ENCODE measurements at regions not wholly inside any gene's neighbourhood (a gene's known extent, or its start where the extent isn't known, plus 50 kb on each side); places are given as distances from the start of the nearest gene placed in this dataset.
A peak's percentile ranks its signal among the peaks of the same experiment; 100 is the strongest.
"Not testable (repeated sequence)": the region's sequence is repeated elsewhere in the genome, so short reads cannot be mapped to it uniquely, and the experiment has no call there.

DNA sequence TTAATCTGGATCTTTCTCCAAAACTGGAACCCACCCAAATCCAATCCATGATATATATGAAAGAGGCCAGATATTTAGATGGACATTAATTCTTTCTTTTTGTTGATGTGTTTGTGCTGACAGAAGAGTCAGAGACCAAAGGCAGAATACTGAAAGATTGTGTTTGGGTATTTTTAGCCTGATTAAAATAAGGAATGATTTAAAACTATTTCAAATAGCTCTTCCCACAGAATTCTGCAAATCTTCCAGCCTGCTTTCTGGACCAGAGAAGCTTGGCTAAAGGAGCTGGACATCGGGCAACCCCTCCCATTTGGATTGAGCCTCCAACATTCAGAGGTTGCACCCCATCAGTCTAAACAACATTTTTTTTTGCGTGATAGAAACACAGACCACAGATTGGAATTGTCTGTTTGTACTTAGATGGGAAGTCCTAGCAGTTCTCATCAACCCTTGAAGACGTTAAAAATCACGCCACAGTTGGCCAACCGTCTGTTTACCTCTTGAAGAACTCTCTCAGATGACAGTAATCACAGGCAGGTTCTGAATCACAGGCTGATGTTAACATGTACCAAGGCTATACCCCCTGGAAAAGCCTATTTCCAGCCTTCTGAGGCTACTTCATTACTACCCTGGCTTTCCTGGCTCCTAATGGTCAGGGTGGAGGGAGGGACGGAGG lies 155.2 kb upstream of the NRP1 start:
- peak; percentile 96 for FAIRE-seq

DNA sequence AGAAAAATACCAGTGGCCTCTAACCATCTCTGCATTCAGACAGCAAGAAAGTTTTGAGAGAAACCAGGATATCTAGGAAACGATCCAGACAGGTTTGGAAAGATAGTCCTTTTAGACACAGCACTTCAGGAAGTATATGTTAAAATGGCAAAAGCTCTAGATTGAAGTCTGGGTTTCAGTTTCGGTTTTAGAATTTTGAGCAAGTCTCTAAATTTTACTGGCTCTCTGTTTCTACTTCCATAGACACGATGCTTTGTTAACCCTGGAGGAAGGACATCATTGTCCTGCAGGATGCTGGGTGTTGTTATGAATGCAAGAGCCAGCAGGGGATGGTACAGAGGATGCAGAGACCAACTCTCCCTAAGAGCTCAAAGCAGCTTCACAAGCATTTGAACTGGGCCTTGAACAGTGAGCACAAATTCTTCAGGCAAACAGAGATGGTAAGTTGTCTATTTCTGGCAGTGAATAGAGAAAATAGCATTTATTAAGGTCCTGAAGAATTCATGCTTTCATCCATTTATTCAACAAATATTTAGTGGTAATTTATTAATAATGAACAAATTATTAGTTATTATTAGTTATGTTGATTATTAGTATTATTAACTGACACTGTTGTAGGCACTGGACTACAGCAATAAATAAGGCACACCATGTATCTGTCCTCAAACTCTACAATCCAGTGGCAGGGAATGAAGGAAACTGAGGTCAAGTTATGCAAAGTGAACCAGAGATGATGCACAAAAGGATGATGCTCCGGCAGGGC lies 152.7 kb upstream of the NRP1 start:
- no peak for FAIRE-seq

DNA sequence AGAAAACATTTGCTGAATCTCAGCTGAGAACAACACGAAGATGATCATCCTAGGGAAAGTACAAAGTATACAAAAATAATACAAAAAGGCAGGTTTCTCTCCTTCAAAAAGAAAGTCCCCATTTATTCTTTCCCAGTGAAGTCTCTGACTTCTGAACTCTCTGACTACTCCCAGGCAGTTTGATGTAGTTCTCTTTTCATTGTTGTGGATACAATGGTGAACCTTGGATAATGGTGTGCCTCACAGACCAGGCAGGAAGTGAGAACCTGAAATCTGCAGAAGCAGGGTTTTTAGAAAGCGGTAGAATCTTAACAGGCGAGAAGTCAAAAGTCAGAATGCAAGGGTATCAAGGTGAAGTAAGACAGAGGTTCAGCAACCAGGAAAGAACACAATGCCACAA lies 150.8 kb upstream of the NRP1 start:
- FAIRE-seq, result no peak

DNA sequence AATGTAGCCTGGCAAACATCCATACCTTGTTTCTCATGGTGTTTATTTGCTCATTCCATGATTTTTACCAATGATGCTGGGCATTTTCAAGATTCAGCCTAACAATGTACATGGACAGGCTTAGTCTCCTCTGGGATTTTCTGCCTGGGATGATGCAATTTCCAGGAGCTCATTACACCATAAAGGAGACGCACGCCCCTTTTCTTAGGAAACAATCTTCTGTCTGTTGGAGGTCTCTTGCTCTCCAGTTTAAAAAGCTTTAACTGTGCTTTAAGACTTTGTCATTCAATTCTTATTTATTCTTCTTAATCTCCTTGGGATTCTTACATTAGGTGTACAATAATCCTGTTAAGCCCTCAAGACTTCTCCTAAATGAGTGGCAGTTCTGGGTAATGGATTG lies 150.3 kb upstream of the NRP1 start:
- no peak for FAIRE-seq

DNA sequence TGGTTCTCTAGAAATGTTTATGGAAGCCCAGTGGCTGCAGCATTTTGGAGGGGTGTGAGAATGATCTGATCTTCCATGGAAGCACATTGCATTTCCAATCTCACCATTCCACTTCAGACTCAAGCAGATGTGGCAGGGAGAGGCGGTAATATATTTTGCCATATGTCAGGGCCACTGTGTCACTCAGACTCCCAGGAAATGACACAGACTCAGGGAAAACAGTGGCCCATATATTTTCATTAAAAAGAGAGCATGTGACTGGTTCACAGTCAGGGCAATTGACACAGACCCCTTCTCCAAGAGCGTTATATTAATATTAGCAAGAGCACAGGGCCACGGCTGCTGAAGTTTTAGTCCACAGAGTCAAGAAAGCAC lies 149.3 kb upstream of the NRP1 start:
- no peak for FAIRE-seq

DNA sequence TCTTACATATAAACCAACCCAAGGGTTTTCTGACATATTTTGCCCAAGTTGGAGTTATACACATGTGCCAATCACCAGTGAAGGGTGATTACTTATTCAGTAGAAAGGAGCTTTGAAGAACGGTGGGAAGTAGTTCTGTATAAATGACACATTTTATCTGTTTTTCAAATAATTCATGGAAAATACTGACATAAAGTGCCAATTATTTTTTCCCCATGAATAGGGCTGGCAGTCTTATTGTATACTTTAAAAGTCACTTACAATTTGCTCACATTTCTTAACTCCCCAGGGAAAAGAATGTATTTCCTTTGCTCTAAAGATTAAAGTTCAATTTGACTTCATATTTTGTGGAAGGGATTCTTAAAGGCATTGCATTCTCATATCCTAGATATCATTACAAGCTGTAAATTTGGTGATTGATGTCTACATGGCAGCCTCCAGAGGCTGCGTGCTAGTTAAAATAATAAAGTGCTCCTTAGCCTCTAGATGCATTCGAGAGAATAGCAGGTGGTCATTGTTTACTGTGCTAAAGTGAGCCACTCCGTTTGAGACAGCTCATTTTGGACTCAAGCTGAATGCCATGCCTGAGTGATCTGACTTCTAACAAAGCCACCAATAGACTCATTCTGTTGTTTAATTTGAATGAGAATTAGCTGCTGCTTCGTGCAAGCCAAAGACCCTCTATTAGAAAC lies 148.8 kb upstream of the NRP1 start:
- FAIRE-seq, result no peak

DNA sequence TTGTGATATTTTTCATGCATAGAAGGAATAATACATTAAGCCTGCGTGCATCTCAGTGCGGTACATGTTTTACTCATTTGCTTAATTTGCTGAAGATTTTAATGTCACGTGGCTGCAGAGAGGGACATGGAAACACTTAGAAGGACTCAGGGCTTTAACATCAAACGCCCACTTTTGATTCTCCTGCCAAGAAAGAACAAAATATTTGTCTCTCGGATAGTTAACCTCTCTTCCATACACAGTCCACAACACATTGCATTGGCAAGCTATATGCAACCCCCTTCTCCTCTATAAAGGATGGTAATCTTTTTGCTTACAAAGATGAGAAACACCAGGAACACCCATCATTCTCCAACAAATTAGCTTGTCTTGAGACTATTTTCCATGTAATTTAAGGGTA lies 148.0 kb upstream of the NRP1 start:
- FAIRE-seq, result peak; percentile 95

DNA sequence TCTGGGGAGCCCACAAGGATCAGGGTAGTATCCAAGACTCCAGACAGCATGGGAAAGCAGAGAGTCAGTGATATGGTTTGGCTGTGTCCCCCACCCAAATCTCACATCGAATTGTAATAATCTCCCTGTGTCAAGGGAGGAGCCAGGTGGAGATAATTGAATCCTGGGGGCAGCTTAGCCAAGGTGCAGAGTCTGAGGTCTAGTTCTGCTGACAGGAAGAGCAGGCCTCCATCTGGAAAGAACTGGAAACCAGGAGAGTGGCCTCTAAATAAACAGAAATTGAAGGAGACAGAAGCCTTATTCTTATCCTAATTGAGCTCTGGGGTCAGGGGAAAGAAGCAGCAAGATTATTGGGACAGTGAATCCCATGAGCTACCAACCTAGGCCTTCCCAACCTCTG lies 146.7 kb upstream of the NRP1 start:
- FAIRE-seq, result no peak

DNA sequence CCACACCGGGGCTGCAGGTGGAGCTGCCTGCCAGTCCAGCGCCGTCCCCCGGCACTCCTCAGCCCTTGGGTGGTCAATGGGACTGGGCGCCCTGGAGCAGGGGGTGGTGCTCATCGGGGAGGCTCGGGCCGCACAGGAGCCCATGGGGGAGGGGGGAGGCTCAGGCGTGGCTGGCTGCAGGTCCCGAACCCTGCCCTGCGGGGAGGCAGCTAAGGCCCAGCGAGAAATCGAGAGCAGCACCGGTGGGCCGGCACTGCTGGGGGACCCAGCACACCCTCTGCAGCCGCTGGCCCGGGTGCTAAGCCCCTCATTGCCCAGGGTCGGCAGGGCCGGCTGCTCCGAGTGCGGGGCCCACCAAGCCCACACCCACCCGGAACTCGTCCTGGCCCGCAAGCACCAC lies 145.9 kb upstream of the NRP1 start:
- not testable (repeated sequence) for FAIRE-seq

DNA sequence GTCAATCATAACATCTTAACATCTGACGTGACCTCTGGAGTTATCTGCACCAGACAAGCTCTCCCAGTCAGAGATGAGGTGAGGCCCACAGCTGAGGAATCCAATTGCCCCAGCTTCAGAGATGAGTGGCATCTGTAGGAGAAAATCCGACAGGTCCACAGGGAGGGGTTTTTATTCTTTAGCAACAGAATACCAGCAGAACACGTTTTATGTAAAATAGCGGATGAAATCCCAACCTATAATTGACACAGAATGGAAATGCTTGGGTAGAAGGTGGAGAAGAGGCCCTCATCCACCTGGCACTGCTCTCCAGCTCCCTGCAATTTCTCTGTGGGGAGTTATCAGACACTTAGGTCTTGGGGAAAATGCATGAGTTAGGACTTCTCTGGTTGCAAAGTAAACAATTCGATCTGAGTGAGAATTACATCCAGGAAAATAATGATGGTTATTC lies 144.2 kb upstream of the NRP1 start:
- no peak for FAIRE-seq

DNA sequence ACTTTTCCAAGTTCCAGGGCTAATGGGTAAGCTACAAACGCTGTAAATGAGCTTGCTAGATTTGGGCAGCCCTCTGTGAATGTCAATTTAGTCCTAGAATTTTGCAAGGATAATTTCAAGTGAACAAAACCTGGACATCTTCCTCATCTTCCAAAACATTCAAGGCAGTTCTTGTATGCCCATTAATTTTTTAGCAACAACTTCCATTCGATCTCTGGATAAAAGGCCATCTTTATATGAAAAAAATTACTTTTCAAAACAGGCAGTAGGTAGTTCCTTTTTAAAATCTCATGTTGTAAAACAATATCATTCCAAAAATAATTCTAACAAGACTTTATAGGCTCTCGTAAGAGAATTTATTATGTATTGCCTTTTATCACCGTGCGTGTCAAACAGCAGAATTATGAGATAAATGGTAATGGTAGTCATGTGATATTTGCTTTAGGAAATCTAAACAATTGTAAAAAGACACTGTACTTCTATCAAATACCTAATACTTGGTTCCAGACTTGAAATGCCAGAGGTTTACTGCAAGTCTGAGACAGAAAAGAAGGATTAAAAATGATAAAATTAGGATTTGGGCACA lies 143.7 kb upstream of the NRP1 start:
- no peak for FAIRE-seq

DNA sequence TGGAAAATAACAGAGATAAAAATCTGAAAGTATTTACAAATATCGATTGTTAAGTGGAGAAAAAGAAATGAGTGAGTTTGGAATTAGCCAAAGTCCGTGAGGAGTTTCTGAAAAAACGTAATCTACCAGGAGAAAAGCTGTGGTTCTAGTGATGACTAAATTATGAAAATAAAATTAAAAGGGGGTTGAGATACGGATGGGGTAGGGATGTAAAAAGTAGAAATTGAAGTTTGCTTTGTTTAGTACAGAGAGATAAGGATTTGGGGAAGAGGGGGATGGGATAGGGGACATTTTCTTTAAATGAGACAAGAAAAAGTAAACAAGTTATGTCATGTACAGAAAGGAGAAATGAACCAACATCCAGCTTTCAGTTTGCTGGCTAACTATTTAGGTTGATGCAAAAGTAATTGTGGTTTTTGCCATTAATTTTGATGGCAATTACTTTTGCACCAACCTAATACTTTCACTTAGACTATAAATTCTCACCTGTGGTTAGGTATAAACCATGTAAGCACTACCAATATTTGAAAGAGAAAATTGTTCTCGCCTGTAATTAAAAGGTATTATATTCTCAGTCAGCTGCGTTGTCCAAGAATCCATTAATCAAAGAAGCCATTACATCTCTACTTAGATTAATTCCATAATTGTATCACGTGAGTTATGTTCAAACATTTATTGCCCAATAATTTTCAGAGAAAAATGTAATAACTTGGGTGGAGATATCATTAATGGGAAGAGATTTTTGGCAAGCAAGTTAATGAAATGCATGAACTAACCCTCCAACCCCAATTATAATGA lies 143.0 kb upstream of the NRP1 start:
- no peak for FAIRE-seq

DNA sequence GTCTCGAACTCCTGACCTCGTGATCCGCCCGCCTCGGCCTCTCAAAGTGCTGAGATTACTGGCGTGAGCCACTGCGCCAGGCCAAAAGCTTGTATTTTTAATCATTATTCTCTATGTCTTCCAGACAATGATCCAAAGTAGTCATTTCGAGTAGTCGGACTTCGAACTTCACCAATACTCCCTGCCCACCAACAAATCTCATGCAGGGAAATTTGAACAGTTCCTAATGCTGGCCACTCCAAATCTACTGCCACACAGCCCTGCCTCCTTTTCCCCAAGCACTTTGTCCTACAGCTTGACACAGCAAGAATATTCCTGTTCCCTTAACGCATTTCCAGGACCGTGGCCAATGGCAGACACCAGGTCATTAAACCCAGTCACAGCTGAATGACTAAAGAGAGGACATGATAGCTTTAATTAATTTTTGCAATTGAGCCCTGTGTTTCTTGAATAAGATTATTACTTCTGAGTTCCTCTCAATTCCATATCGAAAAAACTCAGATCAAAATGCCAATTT lies 142.3 kb upstream of the NRP1 start:
- FAIRE-seq, result no peak

DNA sequence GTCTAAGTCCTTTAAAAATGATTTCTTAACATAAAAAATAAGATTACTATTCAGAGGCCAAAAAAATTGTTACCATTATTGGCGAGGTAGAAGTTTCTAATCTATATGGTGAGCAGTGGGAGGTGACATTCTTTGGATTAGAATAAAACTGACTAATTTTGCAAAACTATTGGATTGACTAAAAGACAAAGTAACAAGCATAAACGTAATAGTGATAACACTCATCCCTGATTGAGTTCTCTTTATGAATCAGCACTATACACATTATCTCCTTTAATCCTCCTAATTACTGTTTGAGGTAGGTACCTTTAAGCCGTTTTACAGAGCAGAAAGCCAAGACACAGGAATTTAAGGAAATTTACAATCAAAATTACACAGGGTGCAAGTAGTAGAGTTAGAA lies 139.2 kb upstream of the NRP1 start:
- FAIRE-seq, result no peak

DNA sequence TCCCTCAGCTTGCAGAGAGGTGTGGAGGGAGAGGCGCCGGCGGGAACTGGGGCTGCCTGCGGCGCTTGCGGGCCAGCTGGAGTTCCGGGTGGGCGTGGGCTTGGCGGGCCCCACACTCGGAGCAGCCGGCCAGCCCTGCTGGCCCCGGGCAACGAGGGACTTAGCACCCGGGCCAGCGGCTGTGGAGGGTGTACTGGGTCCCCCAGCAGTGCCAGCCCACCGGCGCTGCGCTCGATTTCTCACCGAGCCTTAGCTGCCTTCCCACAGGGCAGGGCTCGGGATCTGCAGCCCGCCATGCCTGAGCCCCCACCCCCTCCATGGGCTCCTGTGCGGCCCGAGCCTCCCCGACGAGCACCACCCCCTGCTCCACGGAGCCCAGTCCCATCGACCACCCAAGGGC lies 133.5 kb upstream of the NRP1 start:
- FAIRE-seq, result not testable (repeated sequence)

DNA sequence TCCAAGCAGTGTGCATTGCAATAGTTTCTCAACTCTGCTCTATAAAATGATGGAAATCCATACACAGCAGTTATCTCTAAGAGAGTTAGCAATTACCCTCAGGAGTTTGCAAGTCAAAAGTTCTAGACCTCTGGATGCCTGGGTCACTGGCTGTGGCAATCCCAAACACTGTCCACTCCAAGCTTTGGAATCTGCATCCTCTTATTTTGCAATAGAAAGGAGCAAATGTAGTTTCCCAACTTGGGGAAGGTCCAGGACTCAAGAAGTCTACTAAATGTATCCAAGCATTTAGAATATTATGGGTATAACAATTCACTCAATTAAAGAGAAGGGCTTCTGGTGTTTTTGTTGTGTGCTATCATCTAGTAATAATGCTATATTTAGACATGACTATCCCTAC lies 131.3 kb upstream of the NRP1 start:
- no peak for FAIRE-seq

DNA sequence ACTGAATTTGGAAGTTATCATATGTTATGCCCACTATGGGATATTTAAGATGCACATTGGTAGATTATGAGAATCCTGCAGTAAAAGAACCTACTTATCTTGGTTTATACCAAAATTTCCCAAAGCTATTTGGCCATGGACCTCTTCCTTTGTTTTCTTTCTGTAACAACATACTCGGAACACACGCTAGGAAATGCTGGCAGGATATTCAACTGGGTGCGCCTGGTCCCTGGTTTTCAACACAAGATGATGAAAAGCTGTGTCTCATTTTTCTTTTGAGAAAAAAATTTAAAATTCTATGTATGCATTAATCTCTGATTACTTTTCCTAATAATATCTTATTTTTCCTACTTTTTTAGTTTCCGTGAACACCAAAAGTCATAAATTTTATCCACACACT lies 128.5 kb upstream of the NRP1 start:
- FAIRE-seq, result no peak

DNA sequence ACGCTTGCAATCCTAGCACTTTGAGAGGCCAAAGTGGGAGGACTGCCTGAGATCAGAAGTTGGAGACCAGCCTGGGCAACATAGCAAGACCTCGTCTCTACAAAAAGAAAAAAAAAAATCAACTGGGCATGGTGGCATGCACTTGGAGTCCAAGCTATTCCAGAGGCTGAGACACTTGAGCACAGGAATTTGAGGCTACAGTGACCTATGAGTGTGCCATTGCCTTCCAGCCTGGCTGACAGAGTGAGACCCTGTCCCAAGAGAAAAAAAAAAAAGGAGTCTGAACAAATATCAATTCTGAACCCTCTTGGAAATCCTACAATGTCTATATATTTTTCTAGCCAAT lies 126.8 kb upstream of the NRP1 start:
- FAIRE-seq, result no peak

DNA sequence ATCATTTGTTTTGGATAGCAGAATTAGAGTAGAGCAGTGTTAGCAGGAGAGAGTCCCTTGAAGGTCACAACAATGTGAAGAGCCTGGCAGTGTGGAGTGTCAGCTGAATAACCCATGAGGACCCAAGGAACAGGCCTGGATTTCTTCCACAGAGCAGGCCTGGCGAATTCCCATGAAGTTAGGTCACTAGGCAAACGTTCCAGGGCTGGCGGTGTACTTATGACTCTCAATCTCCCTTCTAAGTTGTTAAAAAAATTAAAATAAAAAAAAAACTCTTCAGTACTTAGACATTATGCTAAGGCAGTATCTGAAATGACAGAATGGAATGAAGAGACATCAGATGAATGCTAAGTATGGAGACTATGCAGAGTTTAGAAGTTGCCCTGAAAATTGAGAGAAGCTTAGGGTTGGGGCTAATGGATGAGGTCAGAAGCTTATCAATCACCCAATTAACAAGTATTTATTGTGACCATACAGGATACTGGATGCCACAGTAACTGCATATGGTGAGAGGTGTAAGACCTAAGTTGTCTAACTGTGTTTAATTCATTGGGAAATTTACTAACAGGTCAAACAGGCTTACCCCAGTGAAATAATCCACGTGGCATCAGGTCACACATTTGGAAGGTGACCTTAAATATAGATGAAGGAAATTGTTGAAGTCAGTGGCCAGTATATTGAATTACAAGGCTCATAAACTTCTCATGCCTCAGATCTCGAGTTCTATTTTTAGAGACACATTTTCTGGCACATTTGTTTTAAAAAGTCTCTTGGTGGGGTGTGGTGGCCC lies 126.2 kb upstream of the NRP1 start:
- no peak for FAIRE-seq

DNA sequence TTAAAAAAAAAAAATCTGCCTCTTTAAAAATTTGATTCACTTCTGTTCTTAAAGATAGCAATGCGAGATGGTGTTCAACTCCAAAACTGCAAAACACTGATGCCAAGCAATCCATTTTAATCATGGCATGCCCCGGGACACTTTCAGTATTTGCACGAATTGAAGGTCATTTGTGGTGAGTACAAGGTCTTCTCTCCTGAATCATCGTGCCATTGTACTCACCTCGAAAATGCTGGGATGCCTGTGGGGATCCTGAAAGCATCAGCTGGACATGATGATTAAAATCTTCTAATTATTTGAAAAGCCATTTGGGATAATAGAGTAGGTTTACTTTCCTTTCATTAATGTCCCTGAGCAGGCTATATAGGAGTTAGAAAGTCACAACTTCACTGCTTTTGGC lies 125.1 kb upstream of the NRP1 start:
- no peak for FAIRE-seq

DNA sequence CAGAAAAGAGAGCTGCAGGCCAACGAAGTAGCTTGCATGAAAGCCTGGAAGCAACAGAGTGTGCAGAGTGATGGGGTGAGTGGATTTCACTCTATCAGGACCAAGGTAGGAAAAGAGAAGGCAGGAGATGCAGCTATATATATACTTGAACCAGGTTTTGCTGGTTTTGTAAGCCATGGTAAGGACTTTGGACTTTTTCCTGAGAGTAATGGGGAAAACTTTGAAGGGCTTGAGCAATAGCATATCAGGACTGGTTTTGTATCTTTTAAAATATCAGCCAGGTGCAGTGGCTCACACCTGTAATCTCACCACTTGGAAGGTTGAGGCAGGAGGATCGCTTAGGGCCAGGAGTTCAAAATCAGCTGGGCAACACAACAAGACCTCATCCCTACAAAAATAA lies 120.6 kb upstream of the NRP1 start:
- FAIRE-seq, result no peak

DNA sequence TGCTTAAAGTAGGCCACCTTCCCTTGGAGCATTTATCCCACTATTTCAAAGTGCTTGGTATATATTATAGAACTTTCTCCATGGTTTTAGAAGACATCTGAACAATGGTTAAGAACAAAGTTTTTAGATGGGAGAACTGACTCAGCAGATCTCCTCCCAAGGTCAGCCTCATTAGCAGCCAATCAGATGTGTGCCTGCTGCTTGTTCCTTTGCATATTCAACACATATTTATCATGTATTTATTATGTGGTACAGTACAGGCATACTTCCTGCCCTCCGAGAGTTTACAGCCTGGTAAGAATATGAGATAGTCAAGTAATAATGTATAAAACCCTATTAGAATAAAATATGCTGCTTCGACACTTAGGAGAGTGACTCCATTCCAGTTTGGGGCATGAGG lies 120.1 kb upstream of the NRP1 start:
- no peak for FAIRE-seq
